ENCODE measurements at regions not wholly inside any gene's neighbourhood (a gene's known extent, or its start where the extent isn't known, plus 50 kb on each side); places are given as distances from the start of the nearest gene placed in this dataset.

DNA sequence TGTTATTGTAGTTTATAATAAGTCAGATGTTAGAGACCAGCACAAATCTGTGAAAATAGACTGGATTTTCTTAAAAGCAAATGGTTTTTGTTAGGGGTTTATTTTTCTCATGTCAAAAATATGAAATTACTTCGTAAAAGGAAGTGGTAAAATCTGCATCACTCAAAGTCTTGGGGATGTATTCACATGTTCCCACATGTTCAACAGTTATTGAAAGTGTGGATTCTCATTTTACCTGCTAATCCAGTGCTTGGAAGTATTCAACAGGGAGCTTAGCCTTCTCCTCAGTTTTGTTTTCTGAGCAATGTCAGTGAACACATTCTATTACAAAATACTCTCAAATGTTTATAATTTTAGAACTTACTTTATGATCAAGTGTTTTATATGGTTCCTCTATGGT is 352.0 kb downstream of the SOX2 start:
- no peak for TF ChIP-seq FOXP2 (optimal IDR thresholded peaks at IDR 0.05; ENCODE audit: control extremely low read depth, extremely low read length, insufficient read depth)
- no peak for TF ChIP-seq EZH2 (IDR thresholded peaks at IDR 0.05)
- TF ChIP-seq POLR2AphosphoS5 (IDR thresholded peaks at IDR 0.05; ENCODE audit: borderline replicate concordance, low read depth, low read length): no peak
- H3K27ac ChIP-seq: no peak overlapping the region
- no peak overlapping the region for H3K4me3 ChIP-seq
- H3K9ac ChIP-seq (ENCODE audit: insufficient read length): no peak overlapping the region
- H3K36me3 ChIP-seq (ENCODE audit: insufficient read depth, low read length): no peaks in the 10 kb centered on the region
- H3K9me3 ChIP-seq (ENCODE audit: low read depth, low read length): no peaks in the 10 kb centered on the region
- no peak for DNase-seq (ENCODE audit: low read depth, low spot score)

DNA sequence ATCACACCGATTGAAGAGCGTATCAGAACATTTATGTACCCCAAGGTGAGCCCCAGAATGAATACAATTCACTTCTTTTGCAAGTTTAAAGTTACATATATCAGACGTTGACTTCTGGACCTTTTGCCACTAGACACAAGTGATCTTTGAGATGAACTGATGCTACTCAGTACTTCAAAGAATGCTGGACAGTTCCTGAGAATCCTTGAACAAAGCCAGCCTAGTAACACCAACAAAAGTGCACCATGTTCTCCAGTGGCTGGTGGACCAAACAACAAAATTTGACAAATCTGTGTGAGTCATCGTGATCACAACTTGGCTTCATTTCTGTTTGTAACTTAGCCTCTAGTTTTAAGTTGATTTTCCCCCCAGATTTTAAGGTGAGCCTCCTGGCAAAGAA is 355.7 kb downstream of the SOX2 start:
- Histone ChIP-seq H3K9ac (ENCODE audit: insufficient read length) (no peak overlapping the region), H3K9me3 (ENCODE audit: low read depth, low read length) (no peaks in the 10 kb centered on the region), H3K4me3 (no peak overlapping the region), H3K27ac (no peak overlapping the region), H3K36me3 (ENCODE audit: insufficient read depth, low read length) (no peaks in the 10 kb centered on the region)
- TF ChIP-seq POLR2AphosphoS5 (IDR thresholded peaks at IDR 0.05; ENCODE audit: borderline replicate concordance, low read depth, low read length) (no peak), FOXP2 (optimal IDR thresholded peaks at IDR 0.05; ENCODE audit: control extremely low read depth, extremely low read length, insufficient read depth) (no peak), EZH2 (IDR thresholded peaks at IDR 0.05) (no peak)
- no peak for DNase-seq (ENCODE audit: low read depth, low spot score)

DNA sequence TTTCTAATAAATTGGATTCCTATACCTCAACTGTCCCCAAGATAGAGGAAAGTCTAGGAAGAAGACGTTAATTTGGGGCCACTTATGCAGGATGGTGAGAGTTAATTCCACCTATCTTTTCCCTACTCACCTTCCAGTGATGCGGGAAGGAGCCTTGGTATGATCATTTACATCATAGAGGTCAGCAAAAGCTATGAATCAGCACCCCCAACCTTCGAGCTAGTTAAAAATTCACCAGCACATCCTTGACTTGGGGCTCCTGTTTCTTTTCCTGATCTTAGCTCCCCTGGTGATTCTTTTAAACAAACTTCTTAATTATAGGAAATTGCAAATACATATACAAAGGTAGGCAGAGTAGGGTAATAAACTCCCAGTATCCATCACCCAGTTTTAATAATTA is 366.6 kb downstream of the SOX2 start:
- H3K27ac ChIP-seq: no peak overlapping the region
- no peak overlapping the region for H3K9ac ChIP-seq (ENCODE audit: insufficient read length)
- H3K36me3 ChIP-seq (ENCODE audit: insufficient read depth, low read length): no peaks in the 10 kb centered on the region
- no peak overlapping the region for H3K4me3 ChIP-seq
- TF ChIP-seq POLR2AphosphoS5 (IDR thresholded peaks at IDR 0.05; ENCODE audit: borderline replicate concordance, low read depth, low read length) (no peak), FOXP2 (optimal IDR thresholded peaks at IDR 0.05; ENCODE audit: control extremely low read depth, extremely low read length, insufficient read depth) (no peak), EZH2 (IDR thresholded peaks at IDR 0.05) (no peak)
- H3K9me3 ChIP-seq (ENCODE audit: low read depth, low read length): no peaks in the 10 kb centered on the region
- no peak for DNase-seq (ENCODE audit: low read depth, low spot score)

DNA sequence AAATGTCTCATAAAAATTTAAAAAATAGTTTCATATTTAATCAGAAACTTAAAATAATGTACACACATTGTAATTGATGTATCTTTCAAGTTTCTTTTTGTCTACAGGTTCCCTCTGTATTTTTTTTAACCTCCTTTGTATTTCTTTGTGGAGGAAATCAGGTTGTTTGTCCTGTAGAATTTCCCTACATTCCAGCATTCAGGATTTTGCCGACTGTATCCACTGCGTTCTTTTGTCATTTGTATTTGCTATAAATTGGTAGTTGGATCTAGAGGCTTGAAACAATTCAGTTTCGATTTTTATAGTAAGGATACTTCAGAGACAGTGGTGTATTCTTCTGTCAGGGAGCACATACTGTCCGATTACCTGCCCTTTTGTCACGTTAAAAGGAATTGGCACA is 367.2 kb downstream of the SOX2 start:
- no peaks in the 10 kb centered on the region for H3K36me3 ChIP-seq (ENCODE audit: insufficient read depth, low read length)
- no peak overlapping the region for H3K4me3 ChIP-seq
- no peak overlapping the region for H3K9ac ChIP-seq (ENCODE audit: insufficient read length)
- no peak overlapping the region for H3K27ac ChIP-seq
- TF ChIP-seq POLR2AphosphoS5 (IDR thresholded peaks at IDR 0.05; ENCODE audit: borderline replicate concordance, low read depth, low read length) (no peak), EZH2 (IDR thresholded peaks at IDR 0.05) (no peak), FOXP2 (optimal IDR thresholded peaks at IDR 0.05; ENCODE audit: control extremely low read depth, extremely low read length, insufficient read depth) (no peak)
- no peak for DNase-seq (ENCODE audit: low read depth, low spot score)
- no peaks in the 10 kb centered on the region for H3K9me3 ChIP-seq (ENCODE audit: low read depth, low read length)

DNA sequence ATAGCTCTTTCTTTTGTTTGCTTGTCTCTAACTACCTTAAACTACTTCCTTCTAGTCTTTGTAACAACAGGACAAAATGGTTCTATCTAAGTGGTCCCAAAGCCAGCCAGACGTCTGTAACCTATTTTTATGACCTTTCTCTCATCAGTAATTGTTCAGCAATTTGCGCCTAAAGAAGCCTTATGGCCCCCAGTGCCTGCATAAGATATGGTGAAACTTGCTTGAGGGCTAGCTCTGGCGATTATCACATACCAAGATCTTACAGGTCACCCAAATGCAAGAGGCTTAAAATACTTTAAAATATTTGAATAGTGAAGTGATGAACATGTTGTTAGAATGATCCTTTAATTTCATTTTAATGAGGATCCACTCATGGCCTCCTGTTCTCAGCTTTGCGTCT is 369.4 kb downstream of the SOX2 start:
- no peak overlapping the region for H3K9ac ChIP-seq (ENCODE audit: insufficient read length)
- H3K4me3 ChIP-seq: no peak overlapping the region
- no peak overlapping the region for H3K27ac ChIP-seq
- no peaks in the 10 kb centered on the region for H3K36me3 ChIP-seq (ENCODE audit: insufficient read depth, low read length)
- TF ChIP-seq EZH2 (IDR thresholded peaks at IDR 0.05): no peak
- no peak for TF ChIP-seq POLR2AphosphoS5 (IDR thresholded peaks at IDR 0.05; ENCODE audit: borderline replicate concordance, low read depth, low read length)
- TF ChIP-seq FOXP2 (optimal IDR thresholded peaks at IDR 0.05; ENCODE audit: control extremely low read depth, extremely low read length, insufficient read depth): no peak
- H3K9me3 ChIP-seq (ENCODE audit: low read depth, low read length): no peaks in the 10 kb centered on the region
- DNase-seq (ENCODE audit: low read depth, low spot score): no peak

DNA sequence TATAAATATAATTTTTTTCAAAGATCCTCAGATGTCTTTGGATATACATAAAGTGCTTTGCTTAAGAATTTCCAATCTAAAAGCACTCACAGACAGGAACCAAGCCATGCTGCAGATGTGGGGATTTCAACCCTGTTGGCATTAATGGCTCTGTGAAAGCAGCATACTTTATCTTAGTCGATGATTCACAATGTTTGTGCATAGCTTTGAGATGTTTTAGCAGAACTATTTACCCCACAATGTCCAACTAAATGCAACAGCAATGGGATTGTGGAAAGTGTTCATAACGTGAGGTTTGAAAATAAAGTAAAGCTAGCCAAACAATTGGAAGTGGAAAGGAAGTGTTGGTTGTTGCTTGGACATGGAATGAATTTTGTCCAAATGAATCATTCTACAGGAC is 371.4 kb downstream of the SOX2 start:
- no peak for DNase-seq (ENCODE audit: low read depth, low spot score)
- H3K9me3 ChIP-seq (ENCODE audit: low read depth, low read length): no peaks in the 10 kb centered on the region
- H3K9ac ChIP-seq (ENCODE audit: insufficient read length): no peak overlapping the region
- no peak overlapping the region for H3K4me3 ChIP-seq
- no peaks in the 10 kb centered on the region for H3K36me3 ChIP-seq (ENCODE audit: insufficient read depth, low read length)
- no peak overlapping the region for H3K27ac ChIP-seq
- TF ChIP-seq POLR2AphosphoS5 (IDR thresholded peaks at IDR 0.05; ENCODE audit: borderline replicate concordance, low read depth, low read length) (no peak), FOXP2 (optimal IDR thresholded peaks at IDR 0.05; ENCODE audit: control extremely low read depth, extremely low read length, insufficient read depth) (no peak), EZH2 (IDR thresholded peaks at IDR 0.05) (no peak)

DNA sequence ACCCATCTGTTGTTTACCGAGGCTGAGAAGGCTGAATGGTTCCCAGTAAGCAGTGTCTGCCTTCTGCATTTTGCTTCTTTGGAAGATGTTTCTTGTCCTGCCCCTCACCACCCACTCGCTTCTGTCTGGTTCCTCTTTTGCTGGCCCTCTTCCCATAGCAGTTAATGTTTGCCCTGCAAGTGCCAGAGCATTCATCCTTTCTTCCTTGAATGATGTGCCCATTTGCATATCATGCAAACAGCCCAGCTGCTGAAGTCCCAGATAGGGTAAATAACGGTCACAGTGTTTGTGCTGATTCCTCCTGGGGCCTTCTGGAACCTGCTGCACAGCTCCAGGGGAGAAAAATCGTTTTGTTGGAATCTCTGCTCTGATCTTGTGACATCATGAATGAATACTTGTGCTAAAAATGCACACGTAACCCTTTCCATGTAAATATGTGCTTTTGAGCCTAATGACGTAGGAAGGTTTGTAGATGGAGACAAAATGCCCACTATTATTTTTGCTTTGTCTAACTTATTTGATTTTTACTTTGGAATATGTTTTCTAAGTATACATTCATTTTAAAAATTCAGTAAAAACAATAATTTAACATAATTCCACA is 381.0 kb downstream of the SOX2 start:
- Histone ChIP-seq H3K4me3 (no peak overlapping the region), H3K27ac (no peak overlapping the region), H3K36me3 (ENCODE audit: insufficient read depth, low read length) (no peaks in the 10 kb centered on the region), H3K9me3 (ENCODE audit: low read depth, low read length) (no peaks in the 10 kb centered on the region), H3K9ac (ENCODE audit: insufficient read length) (no peak overlapping the region)
- TF ChIP-seq POLR2AphosphoS5 (IDR thresholded peaks at IDR 0.05; ENCODE audit: borderline replicate concordance, low read depth, low read length): no peak
- no peak for TF ChIP-seq EZH2 (IDR thresholded peaks at IDR 0.05)
- no peak for TF ChIP-seq FOXP2 (optimal IDR thresholded peaks at IDR 0.05; ENCODE audit: control extremely low read depth, extremely low read length, insufficient read depth)
- no peak for DNase-seq (ENCODE audit: low read depth, low spot score)

DNA sequence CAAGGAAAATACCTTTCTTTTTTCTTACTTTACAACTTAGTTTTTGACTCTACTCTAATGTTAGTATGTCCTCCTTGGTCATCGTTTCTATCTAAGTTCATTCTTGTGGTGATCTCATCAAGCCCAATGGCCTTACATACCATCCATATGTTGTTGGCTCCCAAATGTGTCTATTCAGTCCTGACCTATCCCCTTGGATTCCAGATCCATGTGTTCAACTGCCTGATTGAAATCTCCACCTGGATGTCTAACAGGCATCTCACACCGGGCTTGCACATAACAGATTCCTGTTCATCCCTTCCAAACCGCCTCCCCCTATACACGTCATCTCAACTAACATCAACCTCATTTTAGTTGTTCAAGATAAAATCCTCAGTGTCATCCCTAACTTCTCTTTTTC is 382.6 kb downstream of the SOX2 start:
- Histone ChIP-seq H3K4me3 (no peak overlapping the region), H3K36me3 (ENCODE audit: insufficient read depth, low read length) (no peaks in the 10 kb centered on the region), H3K9me3 (ENCODE audit: low read depth, low read length) (no peaks in the 10 kb centered on the region), H3K27ac (no peak overlapping the region), H3K9ac (ENCODE audit: insufficient read length) (no peak overlapping the region)
- TF ChIP-seq FOXP2 (optimal IDR thresholded peaks at IDR 0.05; ENCODE audit: control extremely low read depth, extremely low read length, insufficient read depth) (no peak), EZH2 (IDR thresholded peaks at IDR 0.05) (no peak), POLR2AphosphoS5 (IDR thresholded peaks at IDR 0.05; ENCODE audit: borderline replicate concordance, low read depth, low read length) (no peak)
- DNase-seq (ENCODE audit: low read depth, low spot score): no peak

DNA sequence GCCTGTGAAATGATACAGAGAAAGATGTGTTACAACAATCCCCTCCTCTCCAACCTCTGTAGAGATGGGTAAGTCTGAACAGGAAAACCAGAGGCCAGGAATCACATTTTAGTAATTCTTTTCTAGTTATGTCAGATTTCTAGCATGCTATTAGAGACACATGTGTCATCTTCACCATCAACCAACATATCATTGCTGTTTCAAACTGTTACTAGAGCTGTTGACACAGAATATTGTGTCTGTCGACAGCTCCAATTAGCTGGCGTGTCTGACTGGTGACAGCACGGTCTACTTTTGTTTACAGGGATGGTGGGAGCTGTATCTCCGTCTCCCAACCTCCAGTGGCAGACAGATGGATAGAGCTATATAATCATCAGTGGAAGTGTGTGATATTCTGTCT is 393.2 kb downstream of the SOX2 start:
- H3K9me3 ChIP-seq (ENCODE audit: low read depth, low read length): 0 out of 2 replicates have a peak, but pooled peaks cover 5% of the 10 kb centered on the region
- no peak for TF ChIP-seq EZH2 (IDR thresholded peaks at IDR 0.05)
- TF ChIP-seq FOXP2 (optimal IDR thresholded peaks at IDR 0.05; ENCODE audit: control extremely low read depth, extremely low read length, insufficient read depth): no peak
- no peak for TF ChIP-seq POLR2AphosphoS5 (IDR thresholded peaks at IDR 0.05; ENCODE audit: borderline replicate concordance, low read depth, low read length)
- H3K27ac ChIP-seq: no peak overlapping the region
- H3K9ac ChIP-seq (ENCODE audit: insufficient read length): no peak overlapping the region
- H3K4me3 ChIP-seq: no peak overlapping the region
- H3K36me3 ChIP-seq (ENCODE audit: insufficient read depth, low read length): no peaks in the 10 kb centered on the region
- no peak for DNase-seq (ENCODE audit: low read depth, low spot score)
